ENCODE measurements at regions not wholly inside any gene's neighbourhood (a gene's known extent, or its start where the extent isn't known, plus 50 kb on each side); places are given as distances from the start of the nearest gene placed in this dataset.

DNA sequence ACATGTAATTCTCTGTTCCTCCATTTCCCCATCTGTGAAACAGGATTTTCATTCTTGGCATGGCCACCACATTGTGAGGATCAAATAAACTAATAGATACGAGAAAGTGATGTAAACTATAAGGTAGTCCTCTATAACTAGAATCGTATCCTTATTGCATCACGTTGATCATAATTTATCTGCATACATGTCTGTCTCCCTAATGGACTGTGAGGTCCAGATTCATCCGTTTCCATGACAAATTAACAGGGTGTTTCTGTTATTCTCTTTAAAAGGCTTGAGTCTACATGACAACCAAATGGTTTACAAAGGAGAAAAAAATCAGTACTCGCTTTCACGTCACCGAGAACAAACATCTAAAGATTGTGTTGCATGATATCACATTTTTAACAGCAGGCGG is 53.0 kb downstream of the SST start:
- TF ChIP-seq POLR2A (IDR thresholded peaks at IDR 0.05; ENCODE audit: low read depth, low read length) (no peak), SPI1 (IDR thresholded peaks at IDR 0.05; ENCODE audit: low read depth, low read length) (no peak), POLR2AphosphoS5 (IDR thresholded peaks at IDR 0.05; ENCODE audit: low read depth, low read length) (no peak)

Data from GM12891 (cell line).